CD4-positive, alpha-beta T cell treated with Interleukin-2 at 100 ng/mL for 4 hours (primary cell): ENCODE measurements at regions not wholly inside any gene's neighbourhood (a gene's known extent, or its start where the extent isn't known, plus 50 kb on each side); places are given as distances from the start of the nearest gene placed in this dataset.
"Not testable (repeated sequence)": the region's sequence is repeated elsewhere in the genome, so short reads cannot be mapped to it uniquely, and the experiment has no call there.

ENCODE experiments used
- DNase-seq: peaks from one replicate; pipeline ENCODE4 v3.0.0-alpha.2; 2020; ENCODE audit warnings: low spot score

DNA sequence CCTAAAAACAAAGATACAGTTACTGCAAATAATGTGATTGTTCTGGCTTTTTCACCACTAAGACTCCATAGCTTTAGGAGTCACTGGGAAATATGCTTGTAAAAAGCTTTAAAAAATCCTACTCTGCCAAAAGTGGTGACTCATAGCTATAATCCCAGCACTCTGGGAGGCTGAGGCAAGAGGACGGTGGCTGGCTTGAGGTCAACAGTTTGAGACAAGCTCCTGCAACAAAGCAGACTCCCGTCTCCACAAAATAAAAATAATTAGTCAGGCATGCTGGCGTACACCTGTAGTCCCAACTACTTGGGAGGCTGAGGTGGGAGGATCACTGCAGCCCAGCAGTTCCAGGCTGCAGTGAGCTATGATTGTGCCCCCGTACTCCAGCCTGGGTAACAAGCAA, 406.4 kb downstream of the HTR1A start:
- DNase-seq: no peak

- no peak for DNase-seq
These were observed 408.1 kb downstream of the HTR1A start for GRCh38 chr5:63554191-63554590.

DNA sequence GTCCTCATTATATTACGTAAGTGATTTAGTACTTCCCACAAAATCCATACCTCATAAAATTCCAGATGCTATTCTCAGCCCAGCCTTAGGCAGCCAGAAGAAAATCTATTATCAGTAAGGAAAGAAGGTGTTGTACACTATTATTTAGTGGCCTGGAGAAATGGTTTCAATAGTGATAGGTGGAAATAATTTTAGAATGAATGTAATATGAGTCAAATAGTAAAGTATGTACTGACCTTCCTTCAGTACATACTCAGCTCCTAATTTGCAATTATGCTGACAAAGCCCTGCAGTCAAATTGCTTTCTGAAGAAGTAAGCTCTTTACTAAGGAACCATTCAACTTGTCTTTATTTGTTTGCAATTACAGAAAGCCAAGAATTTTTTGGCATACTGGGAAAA, 409.2 kb downstream of the HTR1A start:
- no peak for DNase-seq

DNA sequence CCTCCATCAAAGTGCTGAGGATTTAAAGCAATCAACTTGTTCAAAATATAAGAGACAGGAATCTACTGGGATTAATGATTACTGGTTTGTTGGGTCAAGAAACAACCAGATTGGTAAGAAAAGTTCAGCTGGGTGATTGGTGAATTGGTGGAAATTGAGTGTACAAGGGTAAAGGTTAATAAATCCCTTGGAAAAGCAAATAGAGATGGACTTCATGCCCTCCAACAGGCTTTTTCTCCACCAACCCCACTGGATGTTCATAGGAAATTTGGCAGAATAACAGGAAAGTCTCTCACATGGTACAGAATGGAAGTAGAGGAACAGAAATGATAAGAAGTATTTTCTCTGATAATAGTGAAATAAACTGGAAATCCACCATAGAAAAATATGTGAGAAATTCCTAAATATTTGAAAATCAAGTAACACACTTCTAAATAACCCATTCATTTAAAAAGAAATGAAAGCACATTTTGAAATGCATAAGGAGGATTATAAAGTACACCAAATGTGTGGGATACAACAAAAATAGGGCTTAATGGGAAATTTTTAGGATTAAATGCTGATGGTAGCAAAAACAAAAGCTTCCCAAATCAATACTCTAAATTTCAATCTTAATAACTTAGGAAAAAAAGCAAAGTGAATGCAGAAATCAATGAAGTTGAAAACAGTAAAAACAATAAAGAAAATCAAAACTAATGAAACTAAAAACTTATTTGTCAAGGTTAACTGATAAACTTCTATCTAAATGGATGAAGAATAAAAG, 426.2 kb downstream of the HTR1A start:
- DNase-seq: no peak

DNA sequence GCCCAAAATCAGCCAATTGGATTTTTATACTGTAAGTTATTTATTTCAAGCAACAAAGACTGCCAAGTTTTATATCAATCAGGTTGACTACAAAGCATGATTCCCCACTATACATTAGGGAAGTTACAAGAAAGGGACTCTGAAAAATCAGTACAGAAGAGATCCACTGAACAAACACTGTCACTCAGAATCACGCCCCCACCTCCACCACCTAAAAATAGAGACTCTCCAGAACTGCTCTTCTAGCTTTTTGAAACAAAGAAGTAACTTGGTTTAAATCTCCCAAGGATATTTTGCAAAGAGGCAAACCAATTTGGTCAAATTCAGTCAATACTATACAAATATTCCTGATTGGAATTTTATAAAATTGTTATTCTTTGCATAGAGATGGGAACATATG, 438.0 kb downstream of the HTR1A start:
- DNase-seq: no peak

DNA sequence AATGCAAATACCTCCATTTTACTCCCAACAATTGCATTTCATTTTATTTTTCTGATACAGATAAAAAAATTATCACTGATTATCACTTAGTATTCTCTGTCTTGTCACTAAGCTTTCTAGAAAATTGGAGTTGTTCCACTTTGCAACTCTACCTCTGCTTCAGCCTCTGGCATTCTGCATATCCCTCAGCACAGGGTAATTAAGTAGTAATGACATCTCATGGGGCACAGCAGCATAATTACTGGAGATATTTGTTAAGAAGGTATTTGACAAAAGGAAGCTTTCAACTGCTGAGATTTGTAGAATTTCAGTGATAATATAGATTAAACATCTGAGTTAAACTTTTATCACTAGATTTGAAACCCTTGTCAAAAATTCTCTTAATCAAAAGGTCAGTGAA, 446.2 kb downstream of the HTR1A start:
- no peak for DNase-seq

GRCh38 chr5:63500242-63500641, 462.0 kb downstream of the HTR1A start:
- no peak for DNase-seq

GRCh38 chr5:63495225-63495624, 467.0 kb downstream of the HTR1A start:
- DNase-seq: no peak

DNA sequence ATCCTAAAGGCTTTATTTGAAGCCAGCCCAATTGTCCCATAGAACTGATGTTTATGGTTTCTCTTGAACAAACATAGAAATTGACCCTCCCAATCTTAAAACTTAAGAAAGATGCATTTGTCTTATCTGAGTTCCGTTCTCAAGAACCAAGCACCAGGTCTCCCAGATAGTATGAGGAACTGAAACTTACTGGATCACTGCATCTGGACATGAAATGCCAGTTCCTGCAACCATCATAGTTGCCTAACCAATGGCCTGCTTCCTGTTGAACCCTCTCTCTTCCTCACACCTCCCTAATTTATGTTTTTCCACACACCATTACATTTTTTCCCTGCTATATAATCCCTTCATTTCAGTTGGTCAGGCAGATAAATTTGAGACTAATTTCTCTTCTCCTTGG, 478.9 kb downstream of the HTR1A start:
- no peak for DNase-seq

DNA sequence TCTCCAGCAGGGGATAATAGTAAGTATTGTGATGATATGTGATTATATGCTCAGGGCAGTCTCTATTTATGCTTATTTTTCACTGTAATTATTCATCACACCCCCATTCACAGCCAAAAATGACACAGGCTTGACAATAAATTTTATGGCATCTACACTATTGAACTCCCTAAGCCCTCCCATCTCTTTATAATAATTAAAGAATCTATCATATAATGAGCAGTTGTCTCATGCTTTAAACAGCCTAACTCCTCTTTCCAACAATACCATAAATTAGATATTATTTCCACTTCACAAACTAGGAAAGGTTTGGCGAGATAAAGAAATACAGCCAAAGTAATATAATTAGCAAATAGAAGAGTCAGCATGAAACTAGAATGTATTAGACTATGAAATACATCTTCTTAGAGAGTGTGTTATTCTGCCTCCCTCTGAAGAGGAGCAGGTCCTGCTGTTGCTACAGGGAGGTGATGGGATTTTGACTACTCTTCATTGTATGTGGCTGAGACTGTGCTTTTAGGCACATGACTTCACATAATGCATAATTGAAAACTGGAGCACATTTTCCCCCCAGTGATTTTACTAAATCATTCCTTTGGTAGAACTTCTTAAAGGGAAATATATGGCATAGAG, 488.8 kb downstream of the HTR1A start:
- DNase-seq: no peak

GRCh38 chr5:63456279-63456678, 506.0 kb downstream of the HTR1A start:
- no peak for DNase-seq

DNA sequence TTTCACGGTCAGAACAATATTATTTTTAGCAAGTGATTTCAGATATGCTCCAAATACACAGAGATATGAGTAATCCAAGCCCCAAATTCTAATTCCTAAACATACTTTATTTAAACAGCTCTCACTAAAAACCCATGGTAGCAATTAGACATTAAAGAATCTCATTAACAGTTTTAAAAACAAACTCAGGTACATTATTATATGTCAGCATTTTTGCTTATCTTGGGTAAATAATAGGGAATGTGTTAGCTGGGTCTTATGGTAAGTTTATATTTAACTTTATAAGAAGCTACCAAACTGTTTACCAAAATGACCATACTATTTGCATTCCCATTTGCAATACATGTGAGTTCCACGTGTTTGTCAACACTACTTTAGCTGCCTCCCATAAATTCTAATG, 511.1 kb downstream of the HTR1A start:
- DNase-seq: no peak

DNA sequence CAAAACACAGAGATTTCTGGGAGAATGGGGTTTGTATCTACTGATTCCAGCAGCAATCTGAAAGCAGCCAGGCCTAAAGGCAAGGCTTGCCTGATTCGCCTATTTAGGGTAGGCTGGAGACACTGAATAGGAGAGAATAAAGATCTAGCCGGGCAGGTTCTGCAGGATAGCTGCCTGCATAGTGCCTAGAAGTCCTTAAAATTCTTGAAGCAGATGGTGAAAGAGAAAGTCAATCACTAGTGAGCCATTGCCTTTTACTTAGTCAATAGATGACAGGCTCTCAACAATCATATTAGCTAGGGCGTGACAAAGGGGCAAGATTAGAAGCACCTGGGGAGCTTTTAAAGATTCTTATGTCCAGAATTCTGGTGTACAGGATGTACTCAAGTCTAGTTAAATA, 522.7 kb downstream of the HTR1A start:
- no peak for DNase-seq

- DNase-seq: no peak
These were observed 552.5 kb downstream of the HTR1A start for GRCh38 chr5:63409737-63410136.

DNA sequence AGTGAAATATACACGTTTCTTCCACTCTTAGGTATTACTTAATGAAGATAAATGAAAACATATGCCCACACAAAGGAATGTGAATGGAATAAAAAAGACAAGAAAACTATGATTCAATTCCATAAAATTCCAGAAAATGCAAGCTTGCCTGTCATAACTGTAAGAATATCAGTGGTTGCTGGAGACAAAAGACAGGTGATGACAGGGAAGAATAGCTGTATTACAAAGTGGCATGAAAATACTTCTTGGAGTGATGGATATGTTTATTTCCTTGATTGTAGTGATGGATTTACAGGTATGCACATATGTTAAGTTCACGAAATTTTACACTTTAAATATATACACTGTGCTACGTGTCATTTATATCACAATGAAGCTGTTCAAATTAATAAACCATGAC, 553.3 kb downstream of the HTR1A start:
- DNase-seq: no peak

- no peak for DNase-seq
These were observed 560.7 kb downstream of the HTR1A start for GRCh38 chr5:63401436-63402046.

DNA sequence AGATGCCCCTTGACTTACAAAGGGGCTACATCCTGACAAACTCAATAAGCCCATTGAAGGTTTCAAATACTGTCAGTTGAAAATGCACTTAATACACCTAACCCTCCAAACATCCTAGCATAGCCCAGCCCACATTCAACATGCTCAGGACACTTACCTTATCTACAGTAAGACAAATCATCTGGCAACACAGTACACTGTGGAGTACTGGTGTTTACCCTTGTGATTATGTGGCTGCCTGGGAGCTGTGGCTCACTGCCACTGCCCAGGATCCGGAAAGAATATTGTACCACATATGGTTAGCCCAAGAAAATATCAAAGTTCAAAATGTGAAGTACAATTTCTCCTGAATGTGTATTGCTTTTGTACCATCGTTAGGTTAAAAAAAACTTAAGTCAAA, 562.2 kb downstream of the HTR1A start:
- DNase-seq: no peak

DNA sequence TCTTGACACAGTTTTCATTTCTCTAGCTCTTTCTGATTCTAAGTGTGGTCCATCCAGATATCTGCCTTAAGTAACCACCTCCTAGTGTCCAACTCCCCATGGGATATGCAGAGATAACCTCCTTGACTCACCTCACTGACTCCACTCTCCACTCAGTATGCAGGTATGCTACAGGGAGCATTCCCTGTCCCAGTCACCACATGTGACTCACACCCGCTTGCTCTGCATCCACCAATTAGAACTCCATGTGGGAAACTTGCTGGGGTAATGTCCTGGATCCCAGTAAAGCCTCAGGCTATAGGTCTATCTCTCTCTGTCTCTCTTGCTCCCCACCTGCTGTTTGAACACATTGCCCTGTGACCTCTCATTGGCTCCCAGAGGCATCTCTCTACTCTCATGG, 563.9 kb downstream of the HTR1A start:
- DNase-seq: no peak

GRCh38 chr5:63388188-63388587, 574.1 kb downstream of the HTR1A start:
- not testable (repeated sequence) for DNase-seq

DNA sequence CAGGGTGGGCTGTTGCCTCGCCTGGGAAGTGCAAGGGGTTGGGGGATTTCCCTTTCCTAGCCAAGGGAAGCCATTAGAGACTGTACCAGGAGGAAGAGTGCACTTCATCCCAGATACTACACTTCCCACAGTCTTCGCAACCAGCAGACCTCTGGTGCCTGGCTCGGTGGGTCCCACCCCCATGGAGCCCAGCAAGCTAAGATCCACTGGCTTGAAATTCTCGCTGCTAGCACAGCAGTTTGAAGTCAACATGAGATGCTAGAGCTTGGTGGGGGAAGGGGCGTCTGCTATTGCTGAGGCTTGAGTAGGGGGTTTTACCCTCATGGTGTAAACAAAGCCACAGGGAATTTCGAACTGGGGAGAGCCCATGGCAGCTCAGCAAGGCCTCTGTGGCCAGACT, 586.4 kb downstream of the HTR1A start:
- DNase-seq: no peak

DNA sequence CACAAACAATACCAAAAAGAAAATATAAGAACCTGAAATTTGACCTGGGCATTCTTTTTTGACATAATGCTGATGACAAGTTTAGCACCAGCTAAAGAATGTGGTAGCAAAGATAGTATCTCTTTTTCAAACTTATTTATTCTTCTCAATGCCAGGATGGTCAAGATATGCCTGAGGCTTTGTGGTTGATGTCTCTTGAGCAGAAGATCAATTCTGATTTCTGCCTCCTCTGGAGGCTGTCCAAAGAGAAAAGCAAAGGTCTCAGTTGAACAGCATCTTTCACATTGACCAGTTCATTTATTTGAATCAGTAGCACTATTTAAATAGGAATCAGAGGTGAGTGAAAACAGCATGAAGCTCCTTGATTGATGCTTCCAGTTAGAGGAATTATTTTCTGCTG, 588.2 kb downstream of the HTR1A start:
- no peak for DNase-seq

- no peak for DNase-seq
These were observed 611.1 kb downstream of the HTR1A start for GRCh38 chr5:63351164-63351563.

DNA sequence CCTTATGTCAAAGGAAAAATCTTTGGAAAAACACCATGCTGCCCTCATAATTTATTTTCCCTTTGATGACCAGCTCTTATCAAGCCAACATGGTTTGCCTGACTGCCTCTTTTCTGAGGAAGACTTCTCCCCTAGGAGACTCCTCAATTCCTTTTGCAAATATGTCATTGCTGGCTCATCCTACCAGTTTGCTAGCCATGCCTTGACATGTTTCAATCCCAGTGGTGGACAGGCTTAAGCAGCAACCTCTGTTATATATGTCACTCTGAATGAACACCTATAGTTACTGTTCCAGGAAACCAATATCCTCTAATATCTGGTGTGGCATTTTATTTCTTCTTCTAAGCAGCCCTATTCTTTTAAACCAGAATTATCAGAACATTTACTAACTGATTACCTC, 615.8 kb downstream of the HTR1A start:
- no peak for DNase-seq

DNA sequence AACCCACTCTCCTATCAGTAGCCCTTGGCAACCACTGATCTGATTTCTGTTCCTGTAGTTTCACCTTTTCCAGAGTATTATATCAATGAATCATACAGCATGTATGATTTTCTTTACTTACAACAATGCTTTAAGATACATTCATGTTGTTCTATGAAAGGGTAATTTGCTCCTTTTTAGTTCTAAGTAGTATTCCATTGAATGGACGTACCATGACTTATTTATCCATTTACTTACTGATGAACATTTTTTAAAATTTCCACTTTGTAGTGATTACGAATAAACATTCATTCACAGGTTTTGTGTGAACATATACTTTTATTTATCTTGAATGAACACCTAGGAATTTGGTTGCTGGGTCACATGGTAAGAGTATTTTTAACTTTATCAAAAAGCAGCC, 620.8 kb downstream of the HTR1A start:
- DNase-seq: no peak
